Coronary artery (tissue), 2 donors: ENCODE measurements at regions not wholly inside any gene's neighbourhood (a gene's known extent, or its start where the extent isn't known, plus 50 kb on each side); places are given as distances from the start of the nearest gene placed in this dataset.

Experiments used
- DNase-seq: peaks from one replicate; pipeline ENCODE4 v3.0.0-alpha.2; 2017; ENCODE audit warnings: low spot score
- H3K27ac ChIP-seq, 2 donors: fragments of 200-600 bp; sonication (generic); one replicate each; pipeline ENCODE4 v1.5.1; 2016 to 2019
- H3K4me3 ChIP-seq: fragments of 200-600 bp; sonication (generic); 2 replicates; pipeline ENCODE4 v1.5.1; 2016; ENCODE audit warnings: mild to moderate bottlenecking, moderate library complexity
- TF ChIP-seq, protein P1 (sequence below): fragments of 200-600 bp; sonication (generic); IDR thresholded peaks from one replicate; pipeline ENCODE4 v1.5.1; 2019; ENCODE audit warnings: antibody characterized with exemption

DNA sequence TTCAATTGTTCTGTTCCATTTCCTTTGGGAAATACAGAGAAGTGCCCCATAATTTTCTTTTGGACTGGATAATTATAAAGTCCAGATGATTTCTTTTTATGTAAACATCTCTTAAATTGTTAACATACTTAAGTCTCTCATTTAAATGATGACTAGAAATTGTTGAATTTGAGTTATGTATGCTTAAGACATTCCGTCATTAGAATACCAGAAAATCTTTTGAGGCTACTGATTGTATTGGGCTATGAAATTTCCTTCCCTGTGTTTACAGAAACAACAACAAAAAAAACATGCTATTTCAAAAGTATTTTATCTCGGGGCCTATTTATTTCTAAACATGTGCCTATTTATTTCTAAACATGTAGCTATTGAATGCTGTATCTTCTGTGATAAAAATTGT, 125.4 kb downstream of the SH3BGRL2 start:
- Histone ChIP-seq H3K27ac (no peak overlapping the region), H3K4me3 (no peak overlapping the region)
- TF ChIP-seq, protein P1, sequence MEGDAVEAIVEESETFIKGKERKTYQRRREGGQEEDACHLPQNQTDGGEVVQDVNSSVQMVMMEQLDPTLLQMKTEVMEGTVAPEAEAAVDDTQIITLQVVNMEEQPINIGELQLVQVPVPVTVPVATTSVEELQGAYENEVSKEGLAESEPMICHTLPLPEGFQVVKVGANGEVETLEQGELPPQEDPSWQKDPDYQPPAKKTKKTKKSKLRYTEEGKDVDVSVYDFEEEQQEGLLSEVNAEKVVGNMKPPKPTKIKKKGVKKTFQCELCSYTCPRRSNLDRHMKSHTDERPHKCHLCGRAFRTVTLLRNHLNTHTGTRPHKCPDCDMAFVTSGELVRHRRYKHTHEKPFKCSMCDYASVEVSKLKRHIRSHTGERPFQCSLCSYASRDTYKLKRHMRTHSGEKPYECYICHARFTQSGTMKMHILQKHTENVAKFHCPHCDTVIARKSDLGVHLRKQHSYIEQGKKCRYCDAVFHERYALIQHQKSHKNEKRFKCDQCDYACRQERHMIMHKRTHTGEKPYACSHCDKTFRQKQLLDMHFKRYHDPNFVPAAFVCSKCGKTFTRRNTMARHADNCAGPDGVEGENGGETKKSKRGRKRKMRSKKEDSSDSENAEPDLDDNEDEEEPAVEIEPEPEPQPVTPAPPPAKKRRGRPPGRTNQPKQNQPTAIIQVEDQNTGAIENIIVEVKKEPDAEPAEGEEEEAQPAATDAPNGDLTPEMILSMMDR: no peak
- no peak for DNase-seq

- DNase-seq: no peak
- H3K4me3 ChIP-seq: no peak overlapping the region
- H3K27ac ChIP-seq: no peak overlapping the region
- TF ChIP-seq, protein P1: no peak
Measured at GRCh38 chr6:79755967-79756366, 124.8 kb downstream of the SH3BGRL2 start.
